ENCODE measurements at regions not wholly inside any gene's neighbourhood (a gene's known extent, or its start where the extent isn't known, plus 50 kb on each side); places are given as distances from the start of the nearest gene placed in this dataset.

DNA sequence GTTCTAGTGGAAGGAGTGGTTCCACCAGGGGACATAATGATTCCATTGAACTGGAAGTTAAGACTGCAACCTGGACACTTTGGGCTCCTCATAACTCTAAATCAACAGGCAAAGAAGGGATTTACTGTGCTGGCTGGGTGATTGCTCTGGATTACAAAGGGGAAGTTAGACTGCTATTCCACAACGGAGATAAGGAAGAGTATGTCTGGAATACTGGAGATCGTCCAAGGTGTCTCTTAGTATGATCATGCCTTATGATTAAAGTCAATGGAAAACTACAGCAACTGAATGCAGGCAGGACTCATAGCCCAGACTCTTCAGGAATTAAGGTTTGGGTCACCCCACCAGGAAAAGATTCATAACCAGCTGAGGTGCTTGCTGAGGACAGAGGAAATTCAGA lies 310.6 kb upstream of the MGMT start:
- no peak for TF ChIP-seq POLR2A (IDR thresholded peaks at IDR 0.05)
- TF ChIP-seq, protein P1, sequence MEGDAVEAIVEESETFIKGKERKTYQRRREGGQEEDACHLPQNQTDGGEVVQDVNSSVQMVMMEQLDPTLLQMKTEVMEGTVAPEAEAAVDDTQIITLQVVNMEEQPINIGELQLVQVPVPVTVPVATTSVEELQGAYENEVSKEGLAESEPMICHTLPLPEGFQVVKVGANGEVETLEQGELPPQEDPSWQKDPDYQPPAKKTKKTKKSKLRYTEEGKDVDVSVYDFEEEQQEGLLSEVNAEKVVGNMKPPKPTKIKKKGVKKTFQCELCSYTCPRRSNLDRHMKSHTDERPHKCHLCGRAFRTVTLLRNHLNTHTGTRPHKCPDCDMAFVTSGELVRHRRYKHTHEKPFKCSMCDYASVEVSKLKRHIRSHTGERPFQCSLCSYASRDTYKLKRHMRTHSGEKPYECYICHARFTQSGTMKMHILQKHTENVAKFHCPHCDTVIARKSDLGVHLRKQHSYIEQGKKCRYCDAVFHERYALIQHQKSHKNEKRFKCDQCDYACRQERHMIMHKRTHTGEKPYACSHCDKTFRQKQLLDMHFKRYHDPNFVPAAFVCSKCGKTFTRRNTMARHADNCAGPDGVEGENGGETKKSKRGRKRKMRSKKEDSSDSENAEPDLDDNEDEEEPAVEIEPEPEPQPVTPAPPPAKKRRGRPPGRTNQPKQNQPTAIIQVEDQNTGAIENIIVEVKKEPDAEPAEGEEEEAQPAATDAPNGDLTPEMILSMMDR (IDR thresholded peaks at IDR 0.05) = no peak

Data from lower leg skin (tissue), 3 donors.